Activated T-cell treated with anti-CD3 and anti-CD28 coated beads, Interleukin-2, amount 50 U/mL, for 4 hours (primary cell): ENCODE measurements at regions not wholly inside any gene's neighbourhood (a gene's known extent, or its start where the extent isn't known, plus 50 kb on each side); places are given as distances from the start of the nearest gene placed in this dataset.
A peak's percentile ranks its signal among the peaks of the same experiment; 100 is the strongest.

ENCODE experiments used
- ATAC-seq, 2 donors: fragments of 200-7000 bp; cut with Tn5 transposase; one replicate each; pipeline ENCODE4 v1.10.0; 2021
- DNase-seq: peaks from one replicate; pipeline ENCODE4 v3.0.0-alpha.2; 2020
- H3K27me3 Mint-ChIP-seq: one replicate; pipeline ENCODE4 v1.8.0; 2021; ENCODE audit warnings: low read depth, mixed read lengths
- H3K36me3 Mint-ChIP-seq: one replicate; pipeline ENCODE4 v1.8.0; 2022; ENCODE audit warnings: mixed read lengths; ENCODE audit not compliant: insufficient read depth
- H3K4me1 Mint-ChIP-seq: one replicate; pipeline ENCODE4 v1.8.0; 2021; ENCODE audit warnings: low read depth, mixed read lengths
- H3K4me3 Mint-ChIP-seq: one replicate; pipeline ENCODE4 v1.8.0; 2021; ENCODE audit warnings: mild to moderate bottlenecking, moderate library complexity, mixed read lengths
- H3K9me3 Mint-ChIP-seq: one replicate; pipeline ENCODE4 v1.8.0; 2021; ENCODE audit warnings: mixed read lengths

GRCh38 chr20:53829724-53830521, 236.3 kb upstream of the ZNF217 start:
- Mint-ChIP-seq H3K36me3 (no peaks in the 10 kb centered on the region), H3K4me3 (peak overlapping the region; percentile 81), H3K9me3 (peaks cover 8% of the 10 kb centered on the region), H3K27me3 (no peaks in the 10 kb centered on the region), H3K4me1 (peaks cover 56% of the 10 kb centered on the region)
- ATAC-seq = peak; percentile 32 to 44
- no peak for DNase-seq

DNA sequence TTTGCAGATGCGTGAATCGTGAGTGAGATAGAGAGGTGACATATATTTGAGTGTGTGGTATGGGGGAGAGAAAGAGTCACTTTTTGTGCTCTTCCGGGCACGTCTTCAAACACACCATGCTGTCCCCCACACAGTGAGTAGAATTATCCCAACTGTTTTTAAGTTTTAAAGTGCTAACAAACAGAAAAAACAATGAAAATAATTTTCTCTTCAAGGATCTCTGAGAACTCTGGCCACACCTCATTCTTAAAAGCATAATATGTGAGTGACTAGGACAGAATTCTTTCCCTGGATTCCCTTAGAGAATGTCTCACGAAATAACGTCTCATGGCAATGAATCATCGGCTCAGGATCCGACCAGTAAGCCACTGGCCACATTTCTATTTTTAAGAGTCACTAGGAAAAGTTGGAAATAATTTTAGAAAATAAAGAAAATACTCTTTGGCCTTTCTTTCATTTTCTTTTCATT, 235.7 kb upstream of the ZNF217 start:
- H3K36me3 Mint-ChIP-seq = no peaks in the 10 kb centered on the region
- DNase-seq (no peak), ATAC-seq (peak; percentile 85 to 95)
- H3K9me3 Mint-ChIP-seq = peaks cover 8% of the 10 kb centered on the region
- no peaks in the 10 kb centered on the region for H3K27me3 Mint-ChIP-seq
- H3K4me1 Mint-ChIP-seq = peaks cover 52% of the 10 kb centered on the region
- H3K4me3 Mint-ChIP-seq = peak overlapping the region; percentile 81

- Mint-ChIP-seq H3K27me3 (no peaks in the 10 kb centered on the region), H3K9me3 (peaks cover 8% of the 10 kb centered on the region), H3K4me1 (peaks cover 48% of the 10 kb centered on the region), H3K4me3 (peak overlapping the region; percentile 81), H3K36me3 (no peaks in the 10 kb centered on the region)
- ATAC-seq (no peak), DNase-seq (no peak)
Observed at GRCh38 chr20:53828682-53829254, 235.1 kb upstream of the ZNF217 start.

DNA sequence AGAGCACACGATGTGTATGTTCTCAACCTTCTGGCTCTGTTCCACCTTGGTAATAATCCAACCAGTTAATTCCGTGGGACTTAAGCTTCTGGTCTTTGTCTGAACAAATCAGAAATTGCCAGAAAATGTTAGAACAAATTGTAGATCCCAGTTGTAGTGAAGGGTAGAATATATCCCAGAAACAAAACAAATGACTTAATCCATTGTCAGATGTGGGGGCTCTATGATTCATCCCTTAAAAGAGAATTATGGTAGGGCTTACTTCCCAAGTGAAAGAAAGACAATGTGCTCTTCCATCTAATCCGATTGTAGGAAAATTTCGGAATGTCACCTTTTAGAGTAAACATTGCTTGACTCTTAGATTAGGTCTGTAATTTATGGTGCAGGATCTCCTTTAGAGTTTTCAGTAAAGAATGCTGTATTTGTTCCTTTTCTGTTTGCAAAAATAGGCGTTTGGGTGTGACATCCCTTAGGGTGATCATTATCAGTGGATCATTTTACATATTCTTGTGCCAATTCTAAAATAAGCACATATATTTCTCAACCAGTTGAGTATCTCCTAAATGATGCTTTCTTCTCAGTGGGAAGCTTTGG, 234.5 kb upstream of the ZNF217 start:
- peaks cover 8% of the 10 kb centered on the region for H3K9me3 Mint-ChIP-seq

DNA sequence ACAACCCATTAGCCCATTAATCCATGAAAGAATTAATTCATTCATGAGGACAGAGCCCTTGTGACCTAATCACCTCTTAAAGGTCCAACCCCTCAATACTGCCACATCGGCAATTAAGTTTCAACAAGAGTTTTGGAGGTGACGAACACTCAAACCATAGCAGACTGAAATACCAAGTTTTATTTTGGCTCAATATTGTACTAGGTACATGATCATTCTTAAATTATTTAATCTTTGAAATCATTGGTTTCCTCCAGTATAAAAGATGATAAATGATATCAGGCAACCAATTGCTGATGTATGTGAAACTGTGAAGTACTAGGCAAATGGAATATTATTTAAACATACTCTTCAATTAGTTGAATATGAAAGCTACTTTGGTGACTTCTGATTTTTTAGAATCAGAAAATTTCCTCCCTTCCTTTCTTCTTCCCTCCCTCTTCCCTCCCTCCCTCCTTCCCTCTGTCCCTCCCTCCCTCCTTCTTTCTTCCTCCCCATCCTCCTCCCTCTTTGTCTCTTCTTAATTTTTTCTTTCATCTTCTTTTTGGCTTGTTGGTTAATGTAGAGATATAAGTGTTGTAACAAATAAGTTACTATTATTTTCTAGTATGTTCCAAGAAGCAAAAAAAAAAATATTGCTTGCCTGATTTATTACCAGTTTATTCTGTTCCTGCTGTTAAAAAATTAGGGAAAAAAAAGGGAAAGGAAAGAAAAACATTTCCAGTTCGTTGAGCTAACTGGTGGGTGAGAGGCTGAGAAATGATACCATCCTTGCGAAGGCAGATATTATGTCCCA, 233.9 kb upstream of the ZNF217 start:
- H3K36me3 Mint-ChIP-seq = no peaks in the 10 kb centered on the region
- ATAC-seq (no peak), DNase-seq (no peak)
- peaks cover 45% of the 10 kb centered on the region for H3K4me1 Mint-ChIP-seq
- H3K4me3 Mint-ChIP-seq = no peak overlapping the region
- H3K27me3 Mint-ChIP-seq = no peaks in the 10 kb centered on the region
- H3K9me3 Mint-ChIP-seq = peaks cover 5% of the 10 kb centered on the region

More for the DNA sequence above, 234.5 kb upstream of the ZNF217 start:
- Mint-ChIP-seq H3K36me3 (no peaks in the 10 kb centered on the region), H3K4me1 (peaks cover 45% of the 10 kb centered on the region), H3K27me3 (no peaks in the 10 kb centered on the region), H3K4me3 (peak overlapping the region; percentile 81)
- ATAC-seq = no peak
- DNase-seq = no peak

DNA sequence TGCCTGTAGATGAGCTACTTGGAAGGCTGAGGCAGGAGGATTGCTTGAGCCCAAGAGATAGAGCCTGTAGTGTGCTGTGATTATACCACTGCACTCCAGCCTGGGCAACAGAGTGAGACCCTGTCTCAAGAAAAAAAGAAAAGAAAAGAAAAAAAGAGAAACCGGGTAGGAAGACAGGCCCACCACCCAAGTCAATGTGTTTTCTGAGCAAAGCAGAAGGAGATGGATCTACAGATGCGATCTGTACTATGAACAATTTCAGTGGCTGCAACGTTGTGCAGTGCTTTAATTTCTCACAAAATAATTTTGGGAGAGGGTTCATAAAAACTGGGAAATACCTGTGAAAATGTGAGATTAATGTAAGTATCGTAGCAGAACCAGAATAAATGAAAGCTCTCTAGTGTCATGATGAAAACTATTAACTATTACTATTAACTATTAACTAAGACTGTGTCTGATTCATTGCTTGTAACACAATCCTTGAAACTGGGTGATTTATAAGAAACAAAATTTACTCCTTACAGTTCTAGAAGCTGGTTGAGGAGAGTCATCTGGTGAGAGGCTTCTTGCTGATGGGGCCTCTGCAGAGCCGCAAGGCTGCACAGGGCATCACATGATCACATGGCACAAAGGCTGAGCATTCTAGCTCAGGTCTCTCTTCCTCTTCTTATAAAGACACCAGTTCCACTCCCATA, 233.1 kb upstream of the ZNF217 start:
- Mint-ChIP-seq H3K9me3 (no peaks in the 10 kb centered on the region), H3K4me3 (no peak overlapping the region), H3K36me3 (no peaks in the 10 kb centered on the region), H3K27me3 (no peaks in the 10 kb centered on the region), H3K4me1 (peaks cover 45% of the 10 kb centered on the region)
- ATAC-seq (no peak), DNase-seq (no peak)

DNA sequence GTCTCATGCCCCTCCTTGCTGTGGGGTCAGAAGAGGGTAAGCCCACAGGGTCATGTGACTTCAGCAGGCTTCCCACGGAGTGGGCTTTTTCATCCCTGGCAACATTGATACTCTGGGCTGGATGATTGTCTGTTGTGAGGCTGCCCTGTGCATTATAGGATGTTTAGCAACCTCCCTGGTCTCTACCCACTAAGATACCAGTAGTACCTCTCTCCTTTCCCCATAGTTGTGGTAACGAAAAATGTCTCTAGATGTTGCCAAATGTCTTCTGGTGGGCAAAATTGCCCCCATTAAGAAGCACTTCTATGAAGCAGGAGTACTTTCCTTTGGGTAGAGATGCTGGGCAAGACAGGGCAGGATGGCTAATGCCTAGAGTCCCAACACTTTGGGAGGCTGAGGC, 232.5 kb upstream of the ZNF217 start:
- DNase-seq (no peak), ATAC-seq (no peak)
- Mint-ChIP-seq H3K27me3 (no peaks in the 10 kb centered on the region), H3K36me3 (no peaks in the 10 kb centered on the region), H3K9me3 (no peaks in the 10 kb centered on the region), H3K4me3 (no peak overlapping the region), H3K4me1 (peaks cover 45% of the 10 kb centered on the region)

DNA sequence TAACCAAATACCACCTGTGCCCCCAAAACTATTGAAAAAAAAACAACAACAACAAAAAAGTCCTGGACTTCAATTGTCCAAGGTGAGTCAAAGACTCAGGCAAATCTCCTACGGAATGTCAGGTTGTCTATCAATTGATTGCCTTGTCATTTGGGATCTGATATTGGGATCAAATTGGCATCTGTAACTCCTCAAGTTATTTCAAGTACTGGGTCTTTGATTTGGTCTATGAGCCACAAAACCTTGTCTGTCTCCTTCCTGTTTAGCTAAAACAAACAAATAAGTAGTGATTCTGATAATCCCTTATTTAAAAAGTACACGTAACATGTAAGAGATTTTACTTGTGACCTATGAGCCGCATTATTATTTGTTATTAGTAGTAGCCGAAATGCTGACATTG, 231.6 kb upstream of the ZNF217 start:
- ATAC-seq = no peak
- Mint-ChIP-seq H3K4me1 (peaks cover 37% of the 10 kb centered on the region), H3K27me3 (no peaks in the 10 kb centered on the region)

GRCh38 chr20:53824779-53825178, 231.1 kb upstream of the ZNF217 start:
- Mint-ChIP-seq H3K27me3 (no peaks in the 10 kb centered on the region), H3K36me3 (no peaks in the 10 kb centered on the region), H3K4me1 (peaks cover 32% of the 10 kb centered on the region), H3K9me3 (no peaks in the 10 kb centered on the region), H3K4me3 (no peak overlapping the region)
- DNase-seq (no peak), ATAC-seq (no peak)

More for the DNA sequence above, 231.6 kb upstream of the ZNF217 start:
- H3K4me3 Mint-ChIP-seq = no peak overlapping the region
- no peaks in the 10 kb centered on the region for H3K36me3 Mint-ChIP-seq
- no peaks in the 10 kb centered on the region for H3K9me3 Mint-ChIP-seq
- no peak for DNase-seq

- ATAC-seq (no peak), DNase-seq (no peak)
- Mint-ChIP-seq H3K4me3 (no peak overlapping the region), H3K36me3 (no peaks in the 10 kb centered on the region), H3K9me3 (peaks cover 12% of the 10 kb centered on the region), H3K27me3 (no peaks in the 10 kb centered on the region), H3K4me1 (peaks cover 17% of the 10 kb centered on the region)
Observed at GRCh38 chr20:53823121-53823764, 229.6 kb upstream of the ZNF217 start.

DNA sequence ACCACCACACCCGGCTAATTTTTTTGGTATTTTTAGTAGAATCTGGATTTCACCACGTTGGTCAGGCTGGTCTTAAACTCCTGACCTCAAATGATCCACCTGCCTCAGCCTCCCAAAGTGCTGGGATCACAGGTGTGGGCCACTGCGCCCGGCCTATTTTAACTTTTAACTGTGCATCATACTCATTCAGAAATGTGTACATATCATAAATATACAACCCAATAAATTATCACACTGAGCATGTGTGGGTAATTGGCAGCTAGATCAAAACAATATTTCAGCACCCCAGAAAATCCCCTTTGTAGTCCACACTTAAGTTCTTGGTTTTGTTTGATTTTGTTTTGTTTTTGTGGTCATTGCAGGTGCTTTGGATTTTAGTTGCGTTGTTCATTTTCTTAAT, 228.9 kb upstream of the ZNF217 start:
- Mint-ChIP-seq H3K9me3 (peaks cover 12% of the 10 kb centered on the region), H3K27me3 (no peaks in the 10 kb centered on the region), H3K4me3 (no peak overlapping the region), H3K36me3 (no peaks in the 10 kb centered on the region), H3K4me1 (peaks cover 15% of the 10 kb centered on the region)
- no peak for ATAC-seq
- DNase-seq = no peak

GRCh38 chr20:53819973-53820451, 226.4 kb upstream of the ZNF217 start:
- Mint-ChIP-seq H3K9me3 (peaks cover 12% of the 10 kb centered on the region), H3K4me3 (no peak overlapping the region), H3K36me3 (no peaks in the 10 kb centered on the region), H3K4me1 (peaks cover 19% of the 10 kb centered on the region), H3K27me3 (no peaks in the 10 kb centered on the region)
- ATAC-seq (no peak), DNase-seq (no peak)

GRCh38 chr20:53818457-53819177, 225.0 kb upstream of the ZNF217 start:
- H3K4me3 Mint-ChIP-seq = no peak overlapping the region
- DNase-seq (no peak), ATAC-seq (no peak)
- H3K9me3 Mint-ChIP-seq = peaks cover 12% of the 10 kb centered on the region
- peaks cover 29% of the 10 kb centered on the region for H3K4me1 Mint-ChIP-seq
- H3K36me3 Mint-ChIP-seq = no peaks in the 10 kb centered on the region
- H3K27me3 Mint-ChIP-seq = no peaks in the 10 kb centered on the region
